Liver (tissue), 8 donors: ENCODE measurements at regions not wholly inside any gene's neighbourhood (a gene's known extent, or its start where the extent isn't known, plus 50 kb on each side); places are given as distances from the start of the nearest gene placed in this dataset.
"Not testable (repeated sequence)": the region's sequence is repeated elsewhere in the genome, so short reads cannot be mapped to it uniquely, and the experiment has no call there.

ENCODE experiments used
- DNase-seq: peaks from one replicate; pipeline ENCODE4 v3.0.0-alpha.2; 2017; ENCODE audit warnings: low spot score
- H3K27ac ChIP-seq, 2 donors: one replicate each; pipeline ENCODE4 v1.7.0; 2013; ENCODE audit warnings: inconsistent platforms in 2 of 2, low read length in 2 of 2, control low read depth in 1 of 2, low read depth in 1 of 2, mild to moderate bottlenecking in 1 of 2
- H3K27me3 ChIP-seq, 4 donors: one replicate each; pipeline versions ENCODE4 v1.6.1 to v1.7.0; 2013; ENCODE audit warnings: low read length in 3 of 4, inconsistent platforms in 1 of 4, mild to moderate bottlenecking in 1 of 4, moderate library complexity in 1 of 4; ENCODE audit not compliant: control insufficient read depth in 4 of 4, insufficient read depth in 4 of 4
- H3K36me3 ChIP-seq, 4 donors: one replicate each; pipeline versions ENCODE4 v1.6.1 to v1.7.0; 2013; ENCODE audit warnings: low read length in 3 of 4, mild to moderate bottlenecking in 3 of 4, low read depth in 1 of 4, moderate library complexity in 1 of 4; ENCODE audit not compliant: control insufficient read depth in 4 of 4, insufficient read depth in 3 of 4
- H3K4me1 ChIP-seq, 4 donors: one replicate each; pipeline versions ENCODE4 v1.6.1 to v1.7.0; 2013; ENCODE audit warnings: low read length in 3 of 4, mild to moderate bottlenecking in 3 of 4, moderate library complexity in 1 of 4; ENCODE audit not compliant: control insufficient read depth in 4 of 4, insufficient read depth in 4 of 4
- H3K4me3 ChIP-seq, 3 donors: one replicate each; pipeline versions ENCODE4 v1.6.1 to v1.7.0; 2013; ENCODE audit warnings: low read length in 3 of 3, control low read depth in 1 of 3, low read depth in 1 of 3, mild to moderate bottlenecking in 1 of 3
- H3K9ac ChIP-seq, 2 donors: one replicate each; pipeline ENCODE4 v1.7.0; 2013; ENCODE audit warnings: low read length in 2 of 2, mild to moderate bottlenecking in 2 of 2, moderate library complexity in 2 of 2, control low read depth in 1 of 2, low read depth in 1 of 2
- H3K9me3 ChIP-seq, 4 donors: one replicate each; pipeline versions ENCODE4 v1.6.1 to v1.7.0; 2013; ENCODE audit warnings: low read length in 3 of 4; ENCODE audit not compliant: control insufficient read depth in 4 of 4
- CTCF ChIP-seq: fragments of 150-350 bp; IDR thresholded peaks from 2 replicates; pipeline ENCODE4 v1.5.1; 2017; ENCODE audit warnings: improper control_type of control experiment, low read depth, low read length; ENCODE audit not compliant: missing input control
- FOXA1 ChIP-seq: IDR thresholded peaks from 2 replicates; pipeline ENCODE4 v1.6.1; 2016; ENCODE audit warnings: antibody characterized with exemption
- FOXA2 ChIP-seq: IDR thresholded peaks from 2 replicates; pipeline ENCODE4 v1.6.1; 2016; ENCODE audit warnings: antibody characterized with exemption
- HNF4A ChIP-seq, 2 donors: conservative IDR thresholded peaks; 2 replicates each; pipeline ENCODE4 v1.6.1; 2016; ENCODE audit warnings: antibody characterized with exemption in 2 of 2, mild to moderate bottlenecking in 2 of 2
- HNF4G ChIP-seq: IDR thresholded peaks from 2 replicates; pipeline ENCODE4 v1.6.1; 2016; ENCODE audit warnings: antibody characterized with exemption
- MAX ChIP-seq: IDR thresholded peaks from 2 replicates; pipeline ENCODE4 v1.6.1; 2016; ENCODE audit warnings: antibody characterized with exemption
- NR2F2 ChIP-seq: IDR thresholded peaks from 2 replicates; pipeline ENCODE4 v1.6.1; 2016; ENCODE audit warnings: antibody characterized with exemption
- RAD21 ChIP-seq, 2 donors: IDR thresholded peaks; 2 replicates each; pipeline ENCODE4 v1.6.1; 2016; ENCODE audit warnings: antibody characterized with exemption in 2 of 2, mild to moderate bottlenecking in 2 of 2
- REST ChIP-seq: IDR thresholded peaks from 2 replicates; pipeline ENCODE4 v1.6.1; 2016; ENCODE audit warnings: antibody characterized with exemption, mild to moderate bottlenecking
- RXRA ChIP-seq, 2 donors: IDR thresholded peaks; 2 replicates each; pipeline ENCODE4 v1.6.1; 2017 to 2018; ENCODE audit warnings: antibody characterized with exemption in 2 of 2, mild to moderate bottlenecking in 1 of 2
- SP1 ChIP-seq: IDR thresholded peaks from 2 replicates; pipeline ENCODE4 v1.6.1; 2018; ENCODE audit warnings: antibody characterized with exemption, mild to moderate bottlenecking
- TAF1 ChIP-seq: conservative IDR thresholded peaks from 2 replicates; pipeline ENCODE4 v1.6.1; 2016; ENCODE audit warnings: antibody characterized with exemption, mild to moderate bottlenecking
- YY1 ChIP-seq: IDR thresholded peaks from 2 replicates; pipeline ENCODE4 v1.6.1; 2016; ENCODE audit warnings: antibody characterized with exemption, mild to moderate bottlenecking
- ZBTB33 ChIP-seq: IDR thresholded peaks from 2 replicates; pipeline ENCODE4 v1.6.1; 2016; ENCODE audit warnings: antibody characterized with exemption
- WGBS: extraction: QIAGEN DNeasy Blood & Tissue Kit; methylation state at CpG from one replicate; pipeline ENCODE4 v1.1.7; 2013; 5-methylcytosine and 5-hydroxymethylcytosine counted together
- donor health status: healthy.
- donor health status: healthy.
- donor health status: healthy.
- donor health status: healthy.
- donor health status: healthy.

GRCh38 chr22:10741210-10741609, 4786.8 kb upstream of the OR11H1 start:
- Histone ChIP-seq H3K9me3 (peaks cover 0 to 9% (median 5%) of the 10 kb centered on the region in 4 donors), H3K27ac (no peak overlapping the region), H3K4me3 (no peak overlapping the region), H3K27me3 (no peaks in the 10 kb centered on the region), H3K36me3 (no peaks in the 10 kb centered on the region), H3K4me1 (no peaks in the 10 kb centered on the region), H3K9ac (no peak overlapping the region)
- TF ChIP-seq FOXA1 (no peak), SP1 (no peak), TAF1 (no peak), RAD21 (IDR thresholded peaks at IDR 0.05) (no peak), MAX (no peak), FOXA2 (no peak), NR2F2 (no peak), RXRA (IDR thresholded peaks at IDR 0.05) (no peak), REST (no peak), CTCF (no peak), HNF4G (no peak), ZBTB33 (no peak), YY1 (no peak), HNF4A (conservative IDR thresholded peaks at IDR 0.05) (no peak)
- 59% methylated on average over 30 of the region's 30 CpGs for WGBS
- no peak for DNase-seq

GRCh38 chr22:10741776-10742630, 4786.0 kb upstream of the OR11H1 start:
- H3K27me3 ChIP-seq, H3K9me3 ChIP-seq, DNase-seq, H3K36me3 ChIP-seq, H3K4me1 ChIP-seq, H3K4me3 ChIP-seq, H3K9ac ChIP-seq, H3K27ac ChIP-seq: not testable (repeated sequence)
- 63% methylated on average over 76 of the region's 76 CpGs for WGBS

- H3K9me3 ChIP-seq, H3K36me3 ChIP-seq, H3K4me3 ChIP-seq, DNase-seq, H3K4me1 ChIP-seq, H3K27me3 ChIP-seq, H3K27ac ChIP-seq, H3K9ac ChIP-seq: not testable (repeated sequence)
- 67% methylated on average over 5 of the region's 5 CpGs for WGBS
Measured at GRCh38 chr22:10746382-10746781, 4781.6 kb upstream of the OR11H1 start.

- H3K36me3 ChIP-seq, H3K9me3 ChIP-seq, H3K9ac ChIP-seq, H3K27me3 ChIP-seq, H3K27ac ChIP-seq, H3K4me3 ChIP-seq, H3K4me1 ChIP-seq, DNase-seq: not testable (repeated sequence)
- WGBS: 52% methylated on average over 6 of the region's 6 CpGs
Measured at GRCh38 chr22:10747227-10747626, 4780.8 kb upstream of the OR11H1 start.
